GM11168 (cell line): ENCODE measurements at regions not wholly inside any gene's neighbourhood (a gene's known extent, or its start where the extent isn't known, plus 50 kb on each side); places are given as distances from the start of the nearest gene placed in this dataset.

Source experiments
- in situ Hi-C: fragments of 300-500 bp; cut with MboI; formaldehyde crosslinking; loops from one replicate; pipeline ENCODE4 v1.12.0; 2022; ENCODE audit warnings: low sequenced_read_pairs; ENCODE audit not compliant: unreplicated experiment

- in situ Hi-C loops = no loop called here
Measured at GRCh38 chr17:71710816-71711215, 410.0 kb upstream of the SOX9 start.

GRCh38 chr17:71713846-71714245 lies 407.0 kb upstream of the SOX9 start:
- in situ Hi-C loops = no loop called here

GRCh38 chr17:71724339-71724738 lies 396.5 kb upstream of the SOX9 start:
- in situ Hi-C loops = no loop called here

GRCh38 chr17:71725811-71726210 lies 395.0 kb upstream of the SOX9 start:
- in situ Hi-C loops = no loop called here

- in situ Hi-C loops = no loop called here
Measured at GRCh38 chr17:71726341-71726740, 394.5 kb upstream of the SOX9 start.

- in situ Hi-C loops = no loop called here
Measured at GRCh38 chr17:71727292-71727691, 393.5 kb upstream of the SOX9 start.

GRCh38 chr17:71727723-71728122 lies 393.1 kb upstream of the SOX9 start:
- in situ Hi-C loops = no loop called here

- in situ Hi-C loops = no loop called here
Measured at GRCh38 chr17:71730871-71731270, 389.9 kb upstream of the SOX9 start.

GRCh38 chr17:71735893-71736292 lies 384.9 kb upstream of the SOX9 start:
- in situ Hi-C loops = no loop called here

- in situ Hi-C loops = no loop called here
Measured at GRCh38 chr17:71740866-71741265, 380.0 kb upstream of the SOX9 start.

- in situ Hi-C loops = no loop called here
Measured at GRCh38 chr17:71741836-71742235, 379.0 kb upstream of the SOX9 start.

- in situ Hi-C loops = no loop called here
Measured at GRCh38 chr17:71748872-71749271, 371.9 kb upstream of the SOX9 start.

- in situ Hi-C loops = no loop called here
Measured at GRCh38 chr17:71753070-71753469, 367.8 kb upstream of the SOX9 start.

GRCh38 chr17:71757156-71757555 lies 363.7 kb upstream of the SOX9 start:
- in situ Hi-C loops = no loop called here

GRCh38 chr17:71757956-71758355 lies 362.9 kb upstream of the SOX9 start:
- in situ Hi-C loops = no loop called here

GRCh38 chr17:71759422-71760060 lies 361.3 kb upstream of the SOX9 start:
- in situ Hi-C loops = no loop called here

GRCh38 chr17:71760062-71760720 lies 360.6 kb upstream of the SOX9 start:
- in situ Hi-C loops = no loop called here

GRCh38 chr17:71762526-71762925 lies 358.3 kb upstream of the SOX9 start:
- in situ Hi-C loops = no loop called here

- in situ Hi-C loops = no loop called here
Measured at GRCh38 chr17:71764505-71764904, 356.3 kb upstream of the SOX9 start.

- in situ Hi-C loops = no loop called here
Measured at GRCh38 chr17:71765437-71765836, 355.4 kb upstream of the SOX9 start.

GRCh38 chr17:71769850-71770249 lies 351.0 kb upstream of the SOX9 start:
- in situ Hi-C loops = no loop called here

GRCh38 chr17:71777048-71777640 lies 343.7 kb upstream of the SOX9 start:
- in situ Hi-C loops = no loop called here
